Mucosa of rectum (tissue), 2 donors: ENCODE measurements at regions not wholly inside any gene's neighbourhood (a gene's known extent, or its start where the extent isn't known, plus 50 kb on each side); places are given as distances from the start of the nearest gene placed in this dataset.
A peak's percentile ranks its signal among the peaks of the same experiment; 100 is the strongest.

ENCODE experiments used
- H3K27ac ChIP-seq, 2 donors: one replicate each; pipeline ENCODE4 v1.7.0; 2013; ENCODE audit warnings: inconsistent platforms in 2 of 2, low read depth in 2 of 2, low read length in 2 of 2
- H3K27me3 ChIP-seq, 2 donors: one replicate each; pipeline ENCODE4 v1.7.0; 2013; ENCODE audit warnings: low read length in 2 of 2; ENCODE audit not compliant: control insufficient read depth in 2 of 2, insufficient read depth in 2 of 2
- H3K36me3 ChIP-seq, 2 donors: one replicate each; pipeline ENCODE4 v1.7.0; 2013; ENCODE audit warnings: low read length in 2 of 2; ENCODE audit not compliant: control insufficient read depth in 2 of 2, insufficient read depth in 2 of 2
- H3K4me1 ChIP-seq, 2 donors: one replicate each; pipeline ENCODE4 v1.7.0; 2013; ENCODE audit warnings: low read length in 2 of 2, mild to moderate bottlenecking in 1 of 2; ENCODE audit not compliant: control insufficient read depth in 2 of 2, insufficient read depth in 2 of 2
- H3K4me3 ChIP-seq, 2 donors: one replicate each; pipeline ENCODE4 v1.7.0; 2013; ENCODE audit warnings: low read length in 2 of 2
- H3K9ac ChIP-seq, 2 donors: one replicate each; pipeline ENCODE4 v1.7.0; 2013; ENCODE audit warnings: low read length in 2 of 2, low read depth in 1 of 2, mild to moderate bottlenecking in 1 of 2
- H3K9me3 ChIP-seq, 2 donors: one replicate each; pipeline ENCODE4 v1.7.0; 2013; ENCODE audit warnings: low read length in 2 of 2; ENCODE audit not compliant: control insufficient read depth in 2 of 2
- donor health status: healthy.
- donor health status: Normal muscosa, but diverticular disease.

- no peak overlapping the region for H3K9ac ChIP-seq
- H3K36me3 ChIP-seq, result no peaks in the 10 kb centered on the region
- H3K9me3 ChIP-seq, result no peaks in the 10 kb centered on the region
- no peak overlapping the region for H3K4me3 ChIP-seq
- no peaks in the 10 kb centered on the region for H3K27me3 ChIP-seq
- H3K4me1 ChIP-seq, result peaks cover 5 to 21% of the 10 kb centered on the region in 2 donors
- peak overlapping the region in 1 of 2 donors; percentile 14 for H3K27ac ChIP-seq
Measured at GRCh38 chr5:74342182-74342581, 298.3 kb downstream of the ENC1 start.

GRCh38 chr5:74341221-74341620 is 299.3 kb downstream of the ENC1 start:
- H3K27ac ChIP-seq, result no peak overlapping the region
- no peaks in the 10 kb centered on the region for H3K36me3 ChIP-seq
- no peak overlapping the region for H3K9ac ChIP-seq
- H3K27me3 ChIP-seq, result no peaks in the 10 kb centered on the region
- no peak overlapping the region for H3K4me3 ChIP-seq
- H3K9me3 ChIP-seq, result no peaks in the 10 kb centered on the region
- H3K4me1 ChIP-seq, result peaks cover 5 to 21% of the 10 kb centered on the region in 2 donors

GRCh38 chr5:74340476-74340875 is 300.1 kb downstream of the ENC1 start:
- H3K9ac ChIP-seq, result no peak overlapping the region
- no peaks in the 10 kb centered on the region for H3K27me3 ChIP-seq
- H3K4me3 ChIP-seq, result no peak overlapping the region
- no peak overlapping the region for H3K27ac ChIP-seq
- H3K36me3 ChIP-seq, result no peaks in the 10 kb centered on the region
- peaks cover 5 to 21% of the 10 kb centered on the region in 2 donors for H3K4me1 ChIP-seq
- H3K9me3 ChIP-seq, result no peaks in the 10 kb centered on the region

- Histone ChIP-seq H3K9me3 (no peaks in the 10 kb centered on the region), H3K9ac (no peak overlapping the region), H3K27me3 (no peaks in the 10 kb centered on the region), H3K27ac (no peak overlapping the region), H3K4me1 (peaks cover 7 to 15% of the 10 kb centered on the region in 2 donors), H3K4me3 (no peak overlapping the region), H3K36me3 (no peaks in the 10 kb centered on the region)
Measured at GRCh38 chr5:74337984-74338310, 302.6 kb downstream of the ENC1 start.

- Histone ChIP-seq H3K27ac (no peak overlapping the region), H3K4me3 (no peak overlapping the region), H3K36me3 (no peaks in the 10 kb centered on the region), H3K27me3 (no peaks in the 10 kb centered on the region), H3K9me3 (no peaks in the 10 kb centered on the region), H3K4me1 (peaks cover 7 to 10% of the 10 kb centered on the region in 2 donors), H3K9ac (no peak overlapping the region)
Measured at GRCh38 chr5:74337254-74337983, 303.1 kb downstream of the ENC1 start.

GRCh38 chr5:74336297-74336696 is 304.2 kb downstream of the ENC1 start:
- Histone ChIP-seq H3K27ac (no peak overlapping the region), H3K27me3 (no peaks in the 10 kb centered on the region), H3K9me3 (no peaks in the 10 kb centered on the region), H3K4me3 (no peak overlapping the region), H3K4me1 (peaks cover 4 to 7% of the 10 kb centered on the region in 2 donors), H3K36me3 (no peaks in the 10 kb centered on the region), H3K9ac (no peak overlapping the region)

GRCh38 chr5:74334762-74335384 is 305.7 kb downstream of the ENC1 start:
- Histone ChIP-seq H3K4me3 (no peak overlapping the region), H3K4me1 (peaks cover 4 to 7% of the 10 kb centered on the region in 2 donors), H3K9ac (no peak overlapping the region), H3K27me3 (no peaks in the 10 kb centered on the region), H3K36me3 (no peaks in the 10 kb centered on the region), H3K9me3 (no peaks in the 10 kb centered on the region), H3K27ac (no peak overlapping the region)

- no peak overlapping the region for H3K9ac ChIP-seq
- H3K4me1 ChIP-seq, result peaks cover 4 to 7% of the 10 kb centered on the region in 2 donors
- H3K27me3 ChIP-seq, result no peaks in the 10 kb centered on the region
- H3K9me3 ChIP-seq, result no peaks in the 10 kb centered on the region
- H3K4me3 ChIP-seq, result no peak overlapping the region
- H3K36me3 ChIP-seq, result no peaks in the 10 kb centered on the region
- H3K27ac ChIP-seq, result no peak overlapping the region
Measured at GRCh38 chr5:74334062-74334761, 306.3 kb downstream of the ENC1 start.

- Histone ChIP-seq H3K27me3 (no peaks in the 10 kb centered on the region), H3K9ac (no peak overlapping the region), H3K4me1 (peaks cover 4 to 7% of the 10 kb centered on the region in 2 donors), H3K4me3 (no peak overlapping the region), H3K27ac (no peak overlapping the region), H3K36me3 (no peaks in the 10 kb centered on the region), H3K9me3 (no peaks in the 10 kb centered on the region)
Measured at GRCh38 chr5:74333430-74333829, 307.1 kb downstream of the ENC1 start.

- Histone ChIP-seq H3K27me3 (no peaks in the 10 kb centered on the region), H3K9me3 (no peaks in the 10 kb centered on the region), H3K4me1 (peaks cover 2 to 8% of the 10 kb centered on the region in 2 donors), H3K9ac (no peak overlapping the region), H3K4me3 (no peak overlapping the region), H3K36me3 (no peaks in the 10 kb centered on the region), H3K27ac (no peak overlapping the region)
Measured at GRCh38 chr5:74332682-74333081, 307.8 kb downstream of the ENC1 start.
